Loucy (cell line): ENCODE measurements at regions not wholly inside any gene's neighbourhood (a gene's known extent, or its start where the extent isn't known, plus 50 kb on each side); places are given as distances from the start of the nearest gene placed in this dataset.

Source experiments
- H2AFZ ChIP-seq: fragments of 200-600 bp; sonication (generic); 2 replicates; pipeline ENCODE4 v1.6.0; 2016; ENCODE audit warnings: antibody characterized with exemption, mild to moderate bottlenecking, low read length, moderate library complexity
- H3F3A ChIP-seq: fragments of 200-600 bp; 2 replicates; pipeline ENCODE4 v1.6.0; 2016; ENCODE audit warnings: antibody characterized with exemption, low read depth, mild to moderate bottlenecking
- H3K27me3 ChIP-seq: fragments of 200-600 bp; sonication (generic); 2 replicates; pipeline ENCODE4 v1.6.1; 2014; ENCODE audit warnings: low read length, mild to moderate bottlenecking; ENCODE audit not compliant: insufficient read depth, poor library complexity, severe bottlenecking
- H3K36me3 ChIP-seq: fragments of 200-600 bp; sonication (generic); 2 replicates; pipeline ENCODE4 v1.6.1; 2016; ENCODE audit warnings: low read length; ENCODE audit not compliant: insufficient read depth
- H3K4me1 ChIP-seq: fragments of 200-600 bp; sonication (generic); 2 replicates; pipeline ENCODE4 v1.5.1; 2014; ENCODE audit warnings: low read length, mild to moderate bottlenecking; ENCODE audit not compliant: insufficient read depth, poor library complexity, severe bottlenecking
- H3K4me2 ChIP-seq: fragments of 200-600 bp; sonication (generic); 2 replicates; pipeline ENCODE4 v1.6.0; 2014; ENCODE audit warnings: antibody characterized with exemption, low read length, low read depth, mild to moderate bottlenecking; ENCODE audit not compliant: poor library complexity, severe bottlenecking
- H3K4me3 ChIP-seq: fragments of 200-600 bp; sonication (generic); 2 replicates; pipeline ENCODE4 v1.5.1; 2014; ENCODE audit warnings: low read length, mild to moderate bottlenecking, mixed read lengths; ENCODE audit not compliant: poor library complexity, severe bottlenecking
- H3K79me2 ChIP-seq: fragments of 200-600 bp; sonication (generic); 2 replicates; pipeline ENCODE4 v1.6.1; 2014; ENCODE audit warnings: low read length; ENCODE audit not compliant: insufficient read depth
- H3K9ac ChIP-seq: fragments of 200-600 bp; sonication (generic); 2 replicates; pipeline ENCODE4 v1.6.0; 2014; ENCODE audit warnings: mild to moderate bottlenecking, low read depth, low read length, moderate library complexity; ENCODE audit not compliant: poor library complexity, severe bottlenecking
- H3K9me2 ChIP-seq: fragments of 200-600 bp; sonication (generic); replicated peaks from 2 replicates; pipeline ENCODE4 v1.6.1; 2016; ENCODE audit warnings: low read depth, low read length, mixed read lengths
- H3K9me3 ChIP-seq: fragments of 200-600 bp; sonication (generic); 2 replicates; pipeline ENCODE4 v1.6.1; 2014; ENCODE audit warnings: mild to moderate bottlenecking, antibody characterized with exemption, low read length, low read depth; ENCODE audit not compliant: insufficient read depth
- H4K20me1 ChIP-seq: fragments of 200-600 bp; sonication (generic); 2 replicates; pipeline ENCODE4 v1.6.0; 2014; ENCODE audit warnings: antibody characterized with exemption, low read length, mild to moderate bottlenecking; ENCODE audit not compliant: insufficient read depth, poor library complexity, severe bottlenecking
- EZH2phosphoT487 ChIP-seq: fragments of 200-600 bp; IDR thresholded peaks from 2 replicates; pipeline ENCODE4 v1.6.1; 2018; ENCODE audit warnings: antibody characterized with exemption, mild to moderate bottlenecking, moderate library complexity, borderline replicate concordance
- TF ChIP-seq, protein P1 (sequence below): fragments of 200-600 bp; sonication (generic); conservative IDR thresholded peaks from 2 replicates; pipeline ENCODE4 v1.5.1; 2014; ENCODE audit warnings: mild to moderate bottlenecking, antibody characterized with exemption, low read length

DNA sequence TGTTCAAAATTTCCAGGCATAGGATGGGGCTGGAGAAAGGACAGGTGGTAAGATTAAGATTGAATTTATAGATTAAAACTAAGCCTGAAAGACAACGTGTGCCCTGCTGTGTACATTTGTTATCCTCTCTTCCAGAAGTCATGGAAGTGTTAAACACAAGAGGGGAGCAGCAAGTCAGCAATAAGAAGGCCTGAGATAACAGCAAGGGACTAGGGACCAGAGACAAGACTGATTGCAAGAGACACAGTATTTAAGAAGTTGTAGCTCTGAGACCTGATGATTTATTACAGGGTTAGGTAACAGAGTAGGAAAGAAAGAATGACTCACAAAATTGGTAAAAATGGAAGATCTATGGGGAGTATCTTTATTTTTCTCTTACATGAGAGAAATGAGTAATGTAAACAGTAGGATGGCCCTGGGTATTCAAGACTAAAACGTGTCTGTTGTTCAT, 55.7 kb upstream of the COL1A2 start:
- Histone ChIP-seq H3K27me3 (no peaks in the 10 kb centered on the region), H3F3A (no peaks in the 10 kb centered on the region), H3K9me3 (no peaks in the 10 kb centered on the region), H3K4me1 (peaks cover 6% of the 10 kb centered on the region), H3K9me2 (no peaks in the 10 kb centered on the region), H3K4me3 (no peak overlapping the region), H3K36me3 (no peaks in the 10 kb centered on the region), H3K79me2 (no peaks in the 10 kb centered on the region), H4K20me1 (no peaks in the 10 kb centered on the region), H3K4me2 (no peak overlapping the region), H2AFZ (no peak overlapping the region), H3K9ac (no peak overlapping the region)
- TF ChIP-seq EZH2phosphoT487: no peak
- TF ChIP-seq, protein P1, sequence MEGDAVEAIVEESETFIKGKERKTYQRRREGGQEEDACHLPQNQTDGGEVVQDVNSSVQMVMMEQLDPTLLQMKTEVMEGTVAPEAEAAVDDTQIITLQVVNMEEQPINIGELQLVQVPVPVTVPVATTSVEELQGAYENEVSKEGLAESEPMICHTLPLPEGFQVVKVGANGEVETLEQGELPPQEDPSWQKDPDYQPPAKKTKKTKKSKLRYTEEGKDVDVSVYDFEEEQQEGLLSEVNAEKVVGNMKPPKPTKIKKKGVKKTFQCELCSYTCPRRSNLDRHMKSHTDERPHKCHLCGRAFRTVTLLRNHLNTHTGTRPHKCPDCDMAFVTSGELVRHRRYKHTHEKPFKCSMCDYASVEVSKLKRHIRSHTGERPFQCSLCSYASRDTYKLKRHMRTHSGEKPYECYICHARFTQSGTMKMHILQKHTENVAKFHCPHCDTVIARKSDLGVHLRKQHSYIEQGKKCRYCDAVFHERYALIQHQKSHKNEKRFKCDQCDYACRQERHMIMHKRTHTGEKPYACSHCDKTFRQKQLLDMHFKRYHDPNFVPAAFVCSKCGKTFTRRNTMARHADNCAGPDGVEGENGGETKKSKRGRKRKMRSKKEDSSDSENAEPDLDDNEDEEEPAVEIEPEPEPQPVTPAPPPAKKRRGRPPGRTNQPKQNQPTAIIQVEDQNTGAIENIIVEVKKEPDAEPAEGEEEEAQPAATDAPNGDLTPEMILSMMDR: no peak

DNA sequence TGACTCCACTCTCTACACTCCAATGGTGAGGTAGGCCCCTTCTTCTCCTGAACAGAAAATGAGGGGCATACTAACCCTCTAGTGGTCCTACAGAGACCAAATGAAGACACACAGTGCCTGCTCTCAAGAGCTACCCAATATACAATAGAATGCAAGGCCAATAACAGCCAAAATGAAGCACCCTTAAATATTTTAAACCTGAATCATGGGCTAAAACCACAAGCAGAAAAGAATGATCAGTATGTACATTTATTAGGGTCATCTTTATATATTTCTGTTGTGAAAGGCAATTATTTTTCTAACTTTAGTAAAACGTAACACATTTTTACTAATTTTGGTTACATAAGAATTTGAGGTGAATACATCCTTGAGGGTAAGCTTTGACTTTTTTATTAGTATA, 49.9 kb upstream of the COL1A2 start:
- H3K9ac ChIP-seq: no peak overlapping the region
- H3K4me3 ChIP-seq: no peak overlapping the region
- H3K79me2 ChIP-seq: no peaks in the 10 kb centered on the region
- no peaks in the 10 kb centered on the region for H3K27me3 ChIP-seq
- H3K9me2 ChIP-seq: no peaks in the 10 kb centered on the region
- H3K4me1 ChIP-seq: no peaks in the 10 kb centered on the region
- H3K4me2 ChIP-seq: no peak overlapping the region
- no peaks in the 10 kb centered on the region for H3K36me3 ChIP-seq
- H3F3A ChIP-seq: no peaks in the 10 kb centered on the region
- TF ChIP-seq EZH2phosphoT487: no peak
- TF ChIP-seq, protein P1: no peak
- no peak overlapping the region for H2AFZ ChIP-seq
- H4K20me1 ChIP-seq: no peaks in the 10 kb centered on the region
- H3K9me3 ChIP-seq: no peaks in the 10 kb centered on the region
